ENCODE measurements at regions not wholly inside any gene's neighbourhood (a gene's known extent, or its start where the extent isn't known, plus 50 kb on each side); places are given as distances from the start of the nearest gene placed in this dataset.

DNA sequence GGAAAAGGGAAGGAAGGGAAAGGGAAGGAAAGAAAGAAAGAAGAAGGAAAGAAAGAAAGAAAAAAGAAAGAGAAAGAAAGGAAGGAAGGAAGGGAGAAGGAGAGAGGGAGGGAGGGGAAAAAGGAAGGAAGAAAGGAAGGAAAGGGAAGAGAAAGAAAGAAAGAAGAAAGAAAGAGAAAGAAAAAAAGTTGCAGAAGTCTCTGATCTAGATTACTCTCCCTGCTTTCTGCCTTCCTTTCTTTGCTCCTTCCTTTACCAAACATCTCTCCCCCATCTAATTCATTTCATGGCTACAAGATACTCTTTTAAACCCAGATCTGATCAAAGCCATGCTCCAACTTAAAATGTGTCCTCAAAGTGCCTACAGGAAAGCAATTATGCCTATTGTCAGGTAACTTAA, 148.6 kb downstream of the KIT start:
- H3K4me3 ChIP-seq (ENCODE audit: control extremely low read depth in 1 of 5, extremely low read depth in 1 of 5, insufficient read depth in 1 of 5, low read depth in 2 of 5, low read length in 4 of 5) = no peak overlapping the region
- Mint-ChIP-seq H3K4me3 (no peak overlapping the region), H3K27me3 (peaks cover 24% of the 10 kb centered on the region), H3K27ac (no peak overlapping the region), H3K4me1 (no peaks in the 10 kb centered on the region), H3K9me3 (ENCODE audit: insufficient read depth) (peaks cover 4% of the 10 kb centered on the region)
- no peaks in the 10 kb centered on the region for H3K36me3 ChIP-seq (replicated peaks in 1 of 2; ENCODE audit: control extremely low read depth in 1 of 2, control insufficient read depth in 1 of 2, extremely low read depth in 1 of 2, insufficient read depth in 2 of 2, low read length in 1 of 2)
- H3K27ac ChIP-seq (ENCODE audit: low read length in 2 of 2) = no peak overlapping the region
- no peak overlapping the region for H2AFZ ChIP-seq (ENCODE audit: insufficient read depth, low read depth, low read length, poor library complexity, severe bottlenecking)
- intact Hi-C loops (cut with micrococcal nuclease) = no loop called here
- H3K4me2 ChIP-seq (replicated peaks; ENCODE audit: low read depth, low read length, poor library complexity, severe bottlenecking) = no peak overlapping the region
- H3K9me3 ChIP-seq (ENCODE audit: control extremely low read depth in 1 of 3, control insufficient read depth in 2 of 3, insufficient read depth in 1 of 3, low read length in 2 of 3) = peaks cover 0 to 6% (median 2%) of the 10 kb centered on the region in 3 donors
- TF ChIP-seq EZH2 (IDR thresholded peaks at IDR 0.05; ENCODE audit: borderline replicate concordance, insufficient read depth, low read depth, low read length, poor library complexity, severe bottlenecking) = no peak
- TF ChIP-seq, protein P1, sequence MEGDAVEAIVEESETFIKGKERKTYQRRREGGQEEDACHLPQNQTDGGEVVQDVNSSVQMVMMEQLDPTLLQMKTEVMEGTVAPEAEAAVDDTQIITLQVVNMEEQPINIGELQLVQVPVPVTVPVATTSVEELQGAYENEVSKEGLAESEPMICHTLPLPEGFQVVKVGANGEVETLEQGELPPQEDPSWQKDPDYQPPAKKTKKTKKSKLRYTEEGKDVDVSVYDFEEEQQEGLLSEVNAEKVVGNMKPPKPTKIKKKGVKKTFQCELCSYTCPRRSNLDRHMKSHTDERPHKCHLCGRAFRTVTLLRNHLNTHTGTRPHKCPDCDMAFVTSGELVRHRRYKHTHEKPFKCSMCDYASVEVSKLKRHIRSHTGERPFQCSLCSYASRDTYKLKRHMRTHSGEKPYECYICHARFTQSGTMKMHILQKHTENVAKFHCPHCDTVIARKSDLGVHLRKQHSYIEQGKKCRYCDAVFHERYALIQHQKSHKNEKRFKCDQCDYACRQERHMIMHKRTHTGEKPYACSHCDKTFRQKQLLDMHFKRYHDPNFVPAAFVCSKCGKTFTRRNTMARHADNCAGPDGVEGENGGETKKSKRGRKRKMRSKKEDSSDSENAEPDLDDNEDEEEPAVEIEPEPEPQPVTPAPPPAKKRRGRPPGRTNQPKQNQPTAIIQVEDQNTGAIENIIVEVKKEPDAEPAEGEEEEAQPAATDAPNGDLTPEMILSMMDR (IDR thresholded peaks at IDR 0.05) = no peak
- no peaks in the 10 kb centered on the region for H3K4me1 ChIP-seq (ENCODE audit: control insufficient read depth in 2 of 2, insufficient read depth in 2 of 2, low read length in 2 of 2)
- POLR2A ChIA-PET = no interaction called here
- no peaks in the 10 kb centered on the region for H3K79me2 ChIP-seq (ENCODE audit: control insufficient read depth, insufficient read depth, low read length)
- CTCF ChIA-PET = no interaction called here
- H4K20me1 ChIP-seq (ENCODE audit: control insufficient read depth, insufficient read depth, low read length, poor library complexity, severe bottlenecking) = no peaks in the 10 kb centered on the region
- ATAC-seq (ENCODE audit: low read depth) = no peak
- no peak for DNase-seq
- no peaks in the 10 kb centered on the region for H3K27me3 ChIP-seq (replicated peaks in 1 of 4; ENCODE audit: control extremely low read depth in 1 of 4, control insufficient read depth in 3 of 4, insufficient read depth in 4 of 4, low read length in 3 of 4)
- no peak overlapping the region for H3K9ac ChIP-seq (ENCODE audit: low read length)

DNA sequence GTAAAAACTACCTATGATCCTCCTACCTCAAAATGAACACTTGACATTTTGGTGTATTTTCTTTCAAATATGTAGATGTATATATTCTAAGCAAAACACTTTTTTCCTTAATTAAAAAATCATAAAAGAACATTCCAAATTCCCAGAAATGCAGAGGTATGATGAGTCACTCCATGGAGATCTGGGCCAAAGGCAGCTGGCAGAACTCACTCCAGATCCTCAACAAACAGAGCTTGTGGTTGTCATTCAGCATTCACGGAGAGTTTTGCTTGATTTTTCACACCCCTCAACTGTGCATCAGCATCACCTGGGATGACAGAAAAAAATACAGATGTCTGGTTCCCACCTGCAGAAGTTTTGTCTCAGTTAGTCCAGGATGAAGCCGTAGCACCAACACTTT, 144.6 kb downstream of the KIT start:
- no peaks in the 10 kb centered on the region for H3K27me3 ChIP-seq (replicated peaks in 1 of 4; ENCODE audit: control extremely low read depth in 1 of 4, control insufficient read depth in 3 of 4, insufficient read depth in 4 of 4, low read length in 3 of 4)
- H3K4me3 ChIP-seq (ENCODE audit: control extremely low read depth in 1 of 5, extremely low read depth in 1 of 5, insufficient read depth in 1 of 5, low read depth in 2 of 5, low read length in 4 of 5) = no peak overlapping the region
- intact Hi-C loops (cut with micrococcal nuclease) = no loop called here
- H3K4me1 ChIP-seq (ENCODE audit: control insufficient read depth in 2 of 2, insufficient read depth in 2 of 2, low read length in 2 of 2) = peaks cover 0 to 5% of the 10 kb centered on the region in 2 donors
- no peak for ATAC-seq (ENCODE audit: low read depth)
- no peaks in the 10 kb centered on the region for H3K79me2 ChIP-seq (ENCODE audit: control insufficient read depth, insufficient read depth, low read length)
- no peak overlapping the region for H3K4me2 ChIP-seq (replicated peaks; ENCODE audit: low read depth, low read length, poor library complexity, severe bottlenecking)
- H4K20me1 ChIP-seq (ENCODE audit: control insufficient read depth, insufficient read depth, low read length, poor library complexity, severe bottlenecking) = no peaks in the 10 kb centered on the region
- ChIA-PET CTCF (no interaction called here), POLR2A (no interaction called here)
- TF ChIP-seq, protein P1 (IDR thresholded peaks at IDR 0.05) = no peak
- no peak for TF ChIP-seq EZH2 (IDR thresholded peaks at IDR 0.05; ENCODE audit: borderline replicate concordance, insufficient read depth, low read depth, low read length, poor library complexity, severe bottlenecking)
- no peak overlapping the region for H2AFZ ChIP-seq (ENCODE audit: insufficient read depth, low read depth, low read length, poor library complexity, severe bottlenecking)
- Mint-ChIP-seq H3K4me3 (no peak overlapping the region), H3K9me3 (ENCODE audit: insufficient read depth) (peaks cover 4% of the 10 kb centered on the region), H3K27me3 (peaks cover 29% of the 10 kb centered on the region), H3K27ac (no peak overlapping the region), H3K4me1 (no peaks in the 10 kb centered on the region)
- WGBS (ENCODE audit: insufficient coverage) = 89% methylated on average over 1 of the region's 2 CpGs
- H3K9ac ChIP-seq (ENCODE audit: low read length) = no peak overlapping the region
- H3K27ac ChIP-seq (ENCODE audit: low read length in 2 of 2) = no peak overlapping the region
- peaks cover 0 to 5% (median 2%) of the 10 kb centered on the region in 3 donors for H3K9me3 ChIP-seq (ENCODE audit: control extremely low read depth in 1 of 3, control insufficient read depth in 2 of 3, insufficient read depth in 1 of 3, low read length in 2 of 3)
- DNase-seq = no peak
- no peaks in the 10 kb centered on the region for H3K36me3 ChIP-seq (replicated peaks in 1 of 2; ENCODE audit: control extremely low read depth in 1 of 2, control insufficient read depth in 1 of 2, extremely low read depth in 1 of 2, insufficient read depth in 2 of 2, low read length in 1 of 2)

Measured in B cell (primary cell).